Prostate gland (tissue), 2 donors: ENCODE measurements at regions not wholly inside any gene's neighbourhood (a gene's known extent, or its start where the extent isn't known, plus 50 kb on each side); places are given as distances from the start of the nearest gene placed in this dataset.

Experiments used
- DNase-seq: peaks from one replicate; pipeline ENCODE4 v3.0.0-alpha.2; 2019; ENCODE audit warnings: low spot score
- H3K27ac ChIP-seq, 2 donors: fragments of 200-600 bp; sonication (generic); 2 replicates each; pipeline ENCODE4 v1.5.1; 2017 to 2019
- H3K27me3 ChIP-seq: fragments of 200-600 bp; sonication (generic); replicated peaks from 2 replicates; pipeline ENCODE4 v1.5.1; 2019; ENCODE audit not compliant: insufficient read depth
- H3K36me3 ChIP-seq, 2 donors: fragments of 200-600 bp; sonication (generic); 1 replicate in 1 of 2; 2 replicates in 1 of 2; pipeline versions ENCODE4 v1.5.1 to v1.8.1; 2017 to 2019
- H3K4me1 ChIP-seq: fragments of 200-600 bp; sonication (generic); replicated peaks from 2 replicates; pipeline ENCODE4 v1.5.1; 2019
- H3K4me3 ChIP-seq, 2 donors: fragments of 200-600 bp; sonication (generic); 2 replicates each; pipeline ENCODE4 v1.5.1; 2017 to 2019
- H3K9me3 ChIP-seq: fragments of 200-600 bp; sonication (generic); 2 replicates; pipeline ENCODE4 v1.5.1; 2017
- CTCF ChIP-seq, 4 experiments: fragments of 200-600 bp in 2 of 4; fragments of 450-650 bp in 2 of 4; sonication (generic) in 2 of 4; IDR thresholded peaks; 1 replicate in 3 of 4; 2 replicates in 1 of 4; pipeline ENCODE4 v1.5.1; 2016 to 2019; ENCODE audit warnings: antibody characterized with exemption in 4 of 4, mild to moderate bottlenecking in 2 of 4, moderate library complexity in 2 of 4
- POLR2A ChIP-seq: fragments of 450-650 bp; IDR thresholded peaks from one replicate; pipeline ENCODE4 v1.6.1; 2016; ENCODE audit warnings: antibody characterized with exemption, mild to moderate bottlenecking
- POLR2AphosphoS5 ChIP-seq: sonication (generic); formaldehyde crosslinking; IDR thresholded peaks from one replicate; pipeline ENCODE4 v1.6.1; 2017; ENCODE audit warnings: antibody characterized with exemption
- WGBS: methylation state at CpG from one replicate; pipeline ENCODE4 v1.1.5; 2018; 5-methylcytosine and 5-hydroxymethylcytosine counted together
- intact Hi-C: fragments of 100-400 bp; cut with DNase I; formaldehyde crosslinking; loops from one replicate; pipeline ENCODE4 v1.14.2; 2022

GRCh38 chr16:76157629-76158028 lies 119.6 kb upstream of the CNTNAP4 start:
- WGBS = 58% methylated on average over 5 of the region's 5 CpGs
- Histone ChIP-seq H3K27me3 (no peaks in the 10 kb centered on the region), H3K27ac (no peak overlapping the region), H3K36me3 (no peaks in the 10 kb centered on the region), H3K4me3 (no peak overlapping the region), H3K9me3 (no peaks in the 10 kb centered on the region), H3K4me1 (no peaks in the 10 kb centered on the region)
- TF ChIP-seq POLR2AphosphoS5 = no peak
- no peak for TF ChIP-seq POLR2A
- no peak for TF ChIP-seq CTCF (IDR thresholded peaks at IDR 0.05)
- intact Hi-C loops = no loop called here
- DNase-seq = no peak

GRCh38 chr16:76162046-76162445 lies 115.2 kb upstream of the CNTNAP4 start:
- H3K4me1 ChIP-seq = no peaks in the 10 kb centered on the region
- DNase-seq = no peak
- 63% methylated on average over 3 of the region's 3 CpGs for WGBS
- TF ChIP-seq POLR2A (no peak), CTCF (IDR thresholded peaks at IDR 0.05) (no peak), POLR2AphosphoS5 (no peak)
- H3K9me3 ChIP-seq = no peaks in the 10 kb centered on the region
- H3K36me3 ChIP-seq = no peaks in the 10 kb centered on the region
- H3K27me3 ChIP-seq = no peaks in the 10 kb centered on the region
- intact Hi-C loops = no loop called here
- H3K27ac ChIP-seq = no peak overlapping the region
- H3K4me3 ChIP-seq = no peak overlapping the region

GRCh38 chr16:76164970-76165558 lies 112.1 kb upstream of the CNTNAP4 start:
- no peaks in the 10 kb centered on the region for H3K27me3 ChIP-seq

GRCh38 chr16:76175718-76176117 lies 101.5 kb upstream of the CNTNAP4 start:
- Histone ChIP-seq H3K27me3 (no peaks in the 10 kb centered on the region), H3K27ac (no peak overlapping the region), H3K36me3 (no peaks in the 10 kb centered on the region), H3K4me3 (no peak overlapping the region), H3K9me3 (no peaks in the 10 kb centered on the region), H3K4me1 (no peaks in the 10 kb centered on the region)
- 72% methylated on average over 3 of the region's 3 CpGs for WGBS
- no peak for DNase-seq
- intact Hi-C loops = no loop called here
- TF ChIP-seq POLR2A = no peak

More at GRCh38 chr16:76164970-76165558, 112.1 kb upstream of the CNTNAP4 start:
- WGBS = 81% methylated on average over 2 of the region's 2 CpGs
- H3K4me3 ChIP-seq = no peak overlapping the region
- TF ChIP-seq POLR2AphosphoS5 (no peak), POLR2A (no peak)
- DNase-seq = no peak
- H3K27ac ChIP-seq = no peak overlapping the region
- H3K36me3 ChIP-seq = no peaks in the 10 kb centered on the region
- H3K9me3 ChIP-seq = no peaks in the 10 kb centered on the region
- intact Hi-C loops = no loop called here
- no peaks in the 10 kb centered on the region for H3K4me1 ChIP-seq

GRCh38 chr16:76176153-76176552 lies 101.0 kb upstream of the CNTNAP4 start:
- no peak overlapping the region for H3K27ac ChIP-seq
- TF ChIP-seq POLR2A = no peak
- no peak for TF ChIP-seq CTCF (IDR thresholded peaks at IDR 0.05)
- TF ChIP-seq POLR2AphosphoS5 = no peak
- no peaks in the 10 kb centered on the region for H3K27me3 ChIP-seq
- H3K36me3 ChIP-seq = no peaks in the 10 kb centered on the region
- H3K9me3 ChIP-seq = no peaks in the 10 kb centered on the region
- intact Hi-C loops = no loop called here
- no peak overlapping the region for H3K4me3 ChIP-seq
- no peak for DNase-seq
- H3K4me1 ChIP-seq = no peaks in the 10 kb centered on the region
- WGBS = 82% methylated on average over 4 of the region's 4 CpGs

- Histone ChIP-seq H3K27ac (no peak overlapping the region), H3K27me3 (no peaks in the 10 kb centered on the region), H3K36me3 (no peaks in the 10 kb centered on the region), H3K4me3 (no peak overlapping the region), H3K4me1 (no peaks in the 10 kb centered on the region), H3K9me3 (no peaks in the 10 kb centered on the region)
- WGBS = 96% methylated on average over 4 of the region's 4 CpGs
- no peak for TF ChIP-seq CTCF (IDR thresholded peaks at IDR 0.05)
- TF ChIP-seq POLR2AphosphoS5 = no peak
- TF ChIP-seq POLR2A = no peak
- DNase-seq = no peak
- intact Hi-C loops = no loop called here
Measured at GRCh38 chr16:76176616-76177015, 100.6 kb upstream of the CNTNAP4 start.
